Transverse colon (tissue), 3 donors: ENCODE measurements at regions not wholly inside any gene's neighbourhood (a gene's known extent, or its start where the extent isn't known, plus 50 kb on each side); places are given as distances from the start of the nearest gene placed in this dataset.
"Not testable (repeated sequence)": the region's sequence is repeated elsewhere in the genome, so short reads cannot be mapped to it uniquely, and the experiment has no call there.

Experiments used
- EP300 ChIP-seq: sonication (generic); formaldehyde crosslinking; IDR thresholded peaks from one replicate; pipeline ENCODE4 v1.6.1; 2017; ENCODE audit warnings: antibody characterized with exemption, low read depth
- TF ChIP-seq, protein P1 (sequence below), 5 experiments: fragments of 200-600 bp in 3 of 5; fragments of 450-650 bp in 2 of 5; sonication (generic) in 3 of 5; IDR thresholded peaks; 1 replicate in 2 of 5; 2 replicates in 3 of 5; pipeline ENCODE4 v1.5.1; 2016 to 2017; ENCODE audit warnings: antibody characterized with exemption in 5 of 5, inconsistent platforms in 3 of 5, mild to moderate bottlenecking in 2 of 5, moderate library complexity in 1 of 5

DNA sequence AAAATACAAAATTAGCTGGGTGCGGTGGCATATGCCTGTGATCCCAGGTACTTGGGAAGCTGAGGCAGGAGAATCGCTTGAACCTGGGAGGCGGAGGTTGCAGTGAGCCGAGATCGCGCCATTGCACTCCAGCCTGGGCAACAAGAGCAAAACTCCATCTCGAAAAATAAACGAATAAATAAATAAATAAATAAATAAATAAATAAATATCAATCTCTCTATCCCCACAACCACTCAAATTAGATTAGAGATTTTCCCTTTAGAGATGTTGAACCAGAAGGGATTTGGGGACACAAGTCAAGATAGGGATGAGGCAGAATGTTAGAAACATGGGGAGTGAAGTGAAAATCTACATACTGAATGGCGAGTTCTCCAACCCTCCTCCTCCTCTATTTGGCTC, 82.5 kb upstream of the TBCA start:
- TF ChIP-seq EP300 = not testable (repeated sequence)
- TF ChIP-seq, protein P1, sequence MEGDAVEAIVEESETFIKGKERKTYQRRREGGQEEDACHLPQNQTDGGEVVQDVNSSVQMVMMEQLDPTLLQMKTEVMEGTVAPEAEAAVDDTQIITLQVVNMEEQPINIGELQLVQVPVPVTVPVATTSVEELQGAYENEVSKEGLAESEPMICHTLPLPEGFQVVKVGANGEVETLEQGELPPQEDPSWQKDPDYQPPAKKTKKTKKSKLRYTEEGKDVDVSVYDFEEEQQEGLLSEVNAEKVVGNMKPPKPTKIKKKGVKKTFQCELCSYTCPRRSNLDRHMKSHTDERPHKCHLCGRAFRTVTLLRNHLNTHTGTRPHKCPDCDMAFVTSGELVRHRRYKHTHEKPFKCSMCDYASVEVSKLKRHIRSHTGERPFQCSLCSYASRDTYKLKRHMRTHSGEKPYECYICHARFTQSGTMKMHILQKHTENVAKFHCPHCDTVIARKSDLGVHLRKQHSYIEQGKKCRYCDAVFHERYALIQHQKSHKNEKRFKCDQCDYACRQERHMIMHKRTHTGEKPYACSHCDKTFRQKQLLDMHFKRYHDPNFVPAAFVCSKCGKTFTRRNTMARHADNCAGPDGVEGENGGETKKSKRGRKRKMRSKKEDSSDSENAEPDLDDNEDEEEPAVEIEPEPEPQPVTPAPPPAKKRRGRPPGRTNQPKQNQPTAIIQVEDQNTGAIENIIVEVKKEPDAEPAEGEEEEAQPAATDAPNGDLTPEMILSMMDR (IDR thresholded peaks at IDR 0.05) = not testable (repeated sequence)
